Adipocyte (in vitro differentiated cells): ENCODE measurements at regions not wholly inside any gene's neighbourhood (a gene's known extent, or its start where the extent isn't known, plus 50 kb on each side); places are given as distances from the start of the nearest gene placed in this dataset.
A peak's percentile ranks its signal among the peaks of the same experiment; 100 is the strongest.

Experiments used
- DNase-seq: peaks from one replicate; pipeline ENCODE4 v3.0.0-alpha.2; 2015; ENCODE audit warnings: low read depth
- H3K27me3 ChIP-seq: replicated peaks from 2 replicates; pipeline ENCODE4 v1.7.0; 2013; ENCODE audit warnings: mild to moderate bottlenecking, low read length, moderate library complexity; ENCODE audit not compliant: control insufficient read depth, insufficient read depth
- H3K36me3 ChIP-seq: 2 replicates; pipeline ENCODE4 v1.7.0; 2013; ENCODE audit warnings: low read length, mild to moderate bottlenecking, moderate library complexity; ENCODE audit not compliant: control insufficient read depth, insufficient read depth, severe bottlenecking
- H3K4me1 ChIP-seq: 2 replicates; pipeline ENCODE4 v1.7.0; 2013; ENCODE audit warnings: mild to moderate bottlenecking, low read length, moderate library complexity; ENCODE audit not compliant: control insufficient read depth, insufficient read depth
- H3K4me3 ChIP-seq: 2 replicates; pipeline ENCODE4 v1.7.0; 2013; ENCODE audit warnings: mild to moderate bottlenecking, low read length, moderate library complexity
- H3K9ac ChIP-seq: 2 replicates; pipeline ENCODE4 v1.7.0; 2013; ENCODE audit warnings: mild to moderate bottlenecking, low read length, moderate library complexity
- H3K9me3 ChIP-seq: 2 replicates; pipeline ENCODE4 v1.7.0; 2013; ENCODE audit warnings: mild to moderate bottlenecking, low read length, moderate library complexity; ENCODE audit not compliant: control insufficient read depth

GRCh38 chr7:130998993-130999602 is 265.1 kb upstream of the KLF14 start:
- Histone ChIP-seq H3K4me3 (no peak overlapping the region), H3K27me3 (no peaks in the 10 kb centered on the region), H3K4me1 (peaks cover 57% of the 10 kb centered on the region), H3K9ac (peak overlapping the region; percentile 28), H3K36me3 (peaks cover 35% of the 10 kb centered on the region), H3K9me3 (peaks cover 6% of the 10 kb centered on the region)
- no peak for DNase-seq

GRCh38 chr7:130999926-131000325 is 265.9 kb upstream of the KLF14 start:
- Histone ChIP-seq H3K9ac (peak overlapping the region; percentile 28), H3K4me3 (no peak overlapping the region), H3K27me3 (no peaks in the 10 kb centered on the region), H3K4me1 (peaks cover 48% of the 10 kb centered on the region), H3K36me3 (peaks cover 35% of the 10 kb centered on the region), H3K9me3 (peaks cover 6% of the 10 kb centered on the region)
- no peak for DNase-seq

GRCh38 chr7:131000389-131000788 is 266.4 kb upstream of the KLF14 start:
- no peak for DNase-seq
- H3K4me3 ChIP-seq = no peak overlapping the region
- peaks cover 39% of the 10 kb centered on the region for H3K36me3 ChIP-seq

GRCh38 chr7:131000873-131001272 is 266.9 kb upstream of the KLF14 start:
- H3K4me1 ChIP-seq = peaks cover 39% of the 10 kb centered on the region
- no peak for DNase-seq

More at GRCh38 chr7:131000389-131000788, 266.4 kb upstream of the KLF14 start:
- H3K9ac ChIP-seq = no peak overlapping the region
- H3K9me3 ChIP-seq = peaks cover 6% of the 10 kb centered on the region
- peaks cover 44% of the 10 kb centered on the region for H3K4me1 ChIP-seq
- H3K27me3 ChIP-seq = no peaks in the 10 kb centered on the region

GRCh38 chr7:131002600-131002999 is 268.6 kb upstream of the KLF14 start:
- Histone ChIP-seq H3K36me3 (peaks cover 37% of the 10 kb centered on the region), H3K9ac (no peak overlapping the region), H3K4me3 (no peak overlapping the region), H3K9me3 (peaks cover 6% of the 10 kb centered on the region), H3K27me3 (no peaks in the 10 kb centered on the region), H3K4me1 (peaks cover 36% of the 10 kb centered on the region)
- DNase-seq = no peak

More at GRCh38 chr7:131000873-131001272, 266.9 kb upstream of the KLF14 start:
- Histone ChIP-seq H3K36me3 (peaks cover 39% of the 10 kb centered on the region), H3K27me3 (no peaks in the 10 kb centered on the region), H3K4me3 (no peak overlapping the region), H3K9me3 (peaks cover 6% of the 10 kb centered on the region), H3K9ac (no peak overlapping the region)

- Histone ChIP-seq H3K4me1 (peaks cover 40% of the 10 kb centered on the region), H3K9me3 (peaks cover 6% of the 10 kb centered on the region), H3K9ac (no peak overlapping the region), H3K27me3 (no peaks in the 10 kb centered on the region), H3K4me3 (no peak overlapping the region), H3K36me3 (peaks cover 35% of the 10 kb centered on the region)
- DNase-seq = no peak
Observed at GRCh38 chr7:131003634-131004033, 269.6 kb upstream of the KLF14 start.

- Histone ChIP-seq H3K9ac (no peak overlapping the region), H3K4me1 (peaks cover 40% of the 10 kb centered on the region), H3K27me3 (no peaks in the 10 kb centered on the region), H3K4me3 (no peak overlapping the region), H3K36me3 (peaks cover 30% of the 10 kb centered on the region), H3K9me3 (peaks cover 6% of the 10 kb centered on the region)
- DNase-seq = no peak
Observed at GRCh38 chr7:131004371-131004770, 270.4 kb upstream of the KLF14 start.

DNA sequence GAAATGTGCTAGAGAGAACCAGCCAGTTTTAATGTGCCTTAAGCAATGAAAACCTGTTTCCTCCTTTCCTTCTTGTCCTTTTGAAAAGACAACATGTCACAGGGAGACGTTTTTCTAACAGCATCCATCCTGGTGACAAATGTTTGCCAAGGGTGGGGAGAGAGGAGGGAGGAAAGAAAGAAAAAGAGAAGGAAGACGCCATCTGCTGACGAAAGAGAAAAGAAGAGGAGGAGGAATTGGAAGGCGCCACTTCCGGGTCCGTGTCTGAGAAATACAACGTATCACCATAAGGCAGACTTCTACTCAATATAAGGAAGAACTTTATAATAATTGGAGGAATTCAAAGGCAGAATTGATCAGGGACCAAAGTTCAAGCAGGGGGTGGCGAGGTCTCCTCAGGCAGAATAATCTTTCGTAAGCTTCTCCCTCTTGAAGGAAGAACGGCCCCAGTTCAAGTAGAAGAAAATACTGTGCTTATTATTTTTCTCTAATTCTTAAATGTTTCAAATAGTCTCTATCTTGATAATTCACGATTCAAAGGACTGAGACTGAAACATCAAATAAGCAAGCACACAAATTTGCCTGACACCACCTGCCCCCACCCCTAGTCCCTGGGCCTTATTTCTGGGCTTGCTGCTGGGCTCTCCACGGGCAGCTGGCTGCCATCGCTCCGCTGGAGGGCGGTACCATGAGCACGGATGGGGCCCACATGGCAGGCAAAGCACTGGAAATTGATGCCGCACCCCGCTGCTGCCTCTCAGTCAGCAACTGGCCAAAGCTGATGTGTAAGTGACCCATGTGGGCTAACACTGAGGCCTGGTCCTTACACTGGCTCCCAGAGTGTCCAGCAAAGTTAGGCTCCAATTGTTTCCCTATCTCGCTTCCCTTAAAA is 273.7 kb upstream of the KLF14 start:
- Histone ChIP-seq H3K4me3 (peak overlapping the region; percentile 21), H3K27me3 (no peaks in the 10 kb centered on the region), H3K36me3 (peaks cover 8% of the 10 kb centered on the region), H3K4me1 (peaks cover 64% of the 10 kb centered on the region), H3K9ac (peak overlapping the region; percentile 79), H3K9me3 (peaks cover 1% of the 10 kb centered on the region)
- DNase-seq = peak; percentile 94

GRCh38 chr7:131008840-131009711 is 275.1 kb upstream of the KLF14 start:
- Histone ChIP-seq H3K36me3 (peaks cover 7% of the 10 kb centered on the region), H3K27me3 (no peaks in the 10 kb centered on the region)
- DNase-seq = peak; percentile 77

DNA sequence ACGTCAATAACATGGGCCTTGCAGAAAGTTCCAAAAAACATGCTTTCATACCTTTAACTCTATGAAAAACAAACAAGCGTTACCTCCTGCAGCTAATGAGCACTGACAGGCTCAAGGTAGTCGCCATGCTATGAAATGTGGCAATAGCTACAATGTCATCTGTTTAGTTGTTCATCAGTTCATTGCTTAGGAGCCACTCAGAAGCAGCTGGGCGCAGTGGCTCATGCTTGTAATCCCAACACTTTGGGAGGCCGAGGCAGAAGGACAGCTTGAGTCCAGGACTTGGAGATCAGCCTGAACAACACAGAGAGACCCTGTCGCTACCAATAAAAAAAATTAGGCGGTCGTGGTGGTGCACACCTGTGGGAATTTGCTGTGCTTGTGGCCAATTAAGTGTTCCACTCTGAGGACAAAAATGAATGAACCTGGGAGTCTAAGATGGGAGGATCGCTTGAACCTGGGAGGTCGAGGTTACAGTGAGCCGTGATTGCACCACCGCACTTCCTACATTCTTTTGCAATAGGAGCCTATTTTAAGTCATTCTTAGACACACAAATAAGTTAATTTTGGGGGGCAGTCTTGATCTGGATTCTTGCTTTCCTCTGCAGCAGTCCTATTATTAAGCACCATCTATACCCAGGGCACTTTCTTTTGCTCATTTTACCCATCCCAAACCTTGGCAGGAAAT is 276.2 kb upstream of the KLF14 start:
- Histone ChIP-seq H3K27me3 (no peaks in the 10 kb centered on the region), H3K36me3 (peaks cover 4% of the 10 kb centered on the region), H3K9me3 (no peaks in the 10 kb centered on the region), H3K4me1 (peaks cover 89% of the 10 kb centered on the region), H3K9ac (peak overlapping the region; percentile 68), H3K4me3 (peak overlapping the region; percentile 52)
- no peak for DNase-seq

More at GRCh38 chr7:131008840-131009711, 275.1 kb upstream of the KLF14 start:
- H3K9ac ChIP-seq = peak overlapping the region; percentile 79
- peak overlapping the region; percentile 35 for H3K4me3 ChIP-seq
- no peaks in the 10 kb centered on the region for H3K9me3 ChIP-seq
- peaks cover 78% of the 10 kb centered on the region for H3K4me1 ChIP-seq
